Progenitor cell of endocrine pancreas (in vitro differentiated cells): ENCODE measurements at regions not wholly inside any gene's neighbourhood (a gene's known extent, or its start where the extent isn't known, plus 50 kb on each side); places are given as distances from the start of the nearest gene placed in this dataset.

Experiments used
- DNase-seq: peaks from one replicate; pipeline ENCODE4 v3.0.0; 2021; ENCODE audit warnings: low spot score; ENCODE audit not compliant: unreplicated experiment
- H3K27ac Mint-ChIP-seq: 2 replicates; pipeline ENCODE4 v1.8.0; 2021; ENCODE audit warnings: mild to moderate bottlenecking, moderate library complexity, mixed read lengths
- H3K27me3 Mint-ChIP-seq: 2 replicates; pipeline ENCODE4 v1.8.0; 2021; ENCODE audit warnings: mixed read lengths
- H3K36me3 Mint-ChIP-seq: 2 replicates; pipeline ENCODE4 v1.8.0; 2022; ENCODE audit warnings: mixed read lengths; ENCODE audit not compliant: insufficient read depth
- H3K4me1 Mint-ChIP-seq: 2 replicates; pipeline ENCODE4 v1.8.0; 2021; ENCODE audit warnings: low read depth, mixed read lengths
- H3K4me3 Mint-ChIP-seq: 2 replicates; pipeline ENCODE4 v1.8.0; 2021; ENCODE audit warnings: low read depth, mild to moderate bottlenecking, moderate library complexity, mixed read lengths
- H3K9me3 Mint-ChIP-seq: 2 replicates; pipeline ENCODE4 v1.8.0; 2021; ENCODE audit warnings: low read depth, mixed read lengths
- TF ChIP-seq, protein P1 (sequence below): fragments of 200-600 bp; sonication (generic); IDR thresholded peaks from one replicate; pipeline ENCODE4 v1.5.0; 2021; ENCODE audit warnings: antibody characterized with exemption, mild to moderate bottlenecking; ENCODE audit not compliant: unreplicated experiment

DNA sequence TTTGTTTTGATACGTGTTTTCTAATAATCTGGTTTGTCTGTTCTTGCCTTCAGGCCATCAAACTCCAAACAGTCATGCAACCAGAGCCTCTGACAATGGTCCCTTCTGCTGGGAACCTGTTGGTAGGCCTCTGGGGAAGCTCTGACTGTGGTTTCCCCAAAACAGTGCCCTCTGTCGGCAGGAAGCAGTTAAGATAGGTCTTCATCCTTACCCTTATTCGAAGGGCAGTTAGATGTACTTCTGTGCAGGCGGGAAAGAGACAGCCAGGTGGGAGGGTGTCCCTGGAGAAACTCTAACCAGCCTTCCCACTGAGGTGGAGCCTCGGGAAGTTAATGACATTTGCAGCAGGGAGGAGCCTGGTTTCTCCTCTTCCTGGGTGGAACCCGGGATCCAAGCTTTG lies 81.6 kb upstream of the CHMP2B start:
- Mint-ChIP-seq H3K9me3 (peaks cover 15% of the 10 kb centered on the region), H3K27me3 (no peaks in the 10 kb centered on the region), H3K4me3 (no peak overlapping the region)

DNA sequence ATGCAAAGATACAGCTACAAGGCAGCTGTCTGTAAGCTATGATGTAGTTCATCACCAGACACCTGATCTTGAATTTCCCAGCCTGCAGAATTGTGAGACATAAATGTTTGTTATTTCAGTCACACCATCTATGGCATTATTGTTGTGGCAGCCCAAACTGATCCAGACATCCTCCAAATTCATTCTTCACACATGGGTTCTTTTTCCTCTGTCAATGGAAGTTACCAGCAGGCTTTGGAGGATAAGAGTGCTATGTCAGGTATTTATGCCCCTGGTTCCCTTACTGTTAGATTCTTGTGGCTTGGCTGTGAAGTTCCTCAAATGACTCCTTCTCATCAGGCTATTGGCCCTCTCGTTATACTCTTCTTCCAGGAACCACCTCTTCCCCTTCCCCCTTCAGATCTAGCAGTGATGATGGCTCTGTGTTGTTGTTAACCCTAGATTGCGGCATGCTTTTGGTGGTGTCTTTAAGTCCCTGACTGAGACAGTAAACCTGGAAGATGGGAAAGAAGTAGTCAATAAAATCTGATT lies 91.0 kb upstream of the CHMP2B start:
- H3K4me1 Mint-ChIP-seq = no peaks in the 10 kb centered on the region
- H3K9me3 Mint-ChIP-seq = peaks cover 13% of the 10 kb centered on the region
- no peaks in the 10 kb centered on the region for H3K27me3 Mint-ChIP-seq
- no peaks in the 10 kb centered on the region for H3K36me3 Mint-ChIP-seq
- H3K27ac Mint-ChIP-seq = no peak overlapping the region
- no peak for DNase-seq
- H3K4me3 Mint-ChIP-seq = no peak overlapping the region
- TF ChIP-seq, protein P1, sequence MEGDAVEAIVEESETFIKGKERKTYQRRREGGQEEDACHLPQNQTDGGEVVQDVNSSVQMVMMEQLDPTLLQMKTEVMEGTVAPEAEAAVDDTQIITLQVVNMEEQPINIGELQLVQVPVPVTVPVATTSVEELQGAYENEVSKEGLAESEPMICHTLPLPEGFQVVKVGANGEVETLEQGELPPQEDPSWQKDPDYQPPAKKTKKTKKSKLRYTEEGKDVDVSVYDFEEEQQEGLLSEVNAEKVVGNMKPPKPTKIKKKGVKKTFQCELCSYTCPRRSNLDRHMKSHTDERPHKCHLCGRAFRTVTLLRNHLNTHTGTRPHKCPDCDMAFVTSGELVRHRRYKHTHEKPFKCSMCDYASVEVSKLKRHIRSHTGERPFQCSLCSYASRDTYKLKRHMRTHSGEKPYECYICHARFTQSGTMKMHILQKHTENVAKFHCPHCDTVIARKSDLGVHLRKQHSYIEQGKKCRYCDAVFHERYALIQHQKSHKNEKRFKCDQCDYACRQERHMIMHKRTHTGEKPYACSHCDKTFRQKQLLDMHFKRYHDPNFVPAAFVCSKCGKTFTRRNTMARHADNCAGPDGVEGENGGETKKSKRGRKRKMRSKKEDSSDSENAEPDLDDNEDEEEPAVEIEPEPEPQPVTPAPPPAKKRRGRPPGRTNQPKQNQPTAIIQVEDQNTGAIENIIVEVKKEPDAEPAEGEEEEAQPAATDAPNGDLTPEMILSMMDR = no peak

More for the DNA sequence above, 81.6 kb upstream of the CHMP2B start:
- DNase-seq = no peak
- Mint-ChIP-seq H3K4me1 (peaks cover 17% of the 10 kb centered on the region), H3K36me3 (peaks cover 7% of the 10 kb centered on the region), H3K27ac (no peak overlapping the region)
- TF ChIP-seq, protein P1 = peak; percentile 19

DNA sequence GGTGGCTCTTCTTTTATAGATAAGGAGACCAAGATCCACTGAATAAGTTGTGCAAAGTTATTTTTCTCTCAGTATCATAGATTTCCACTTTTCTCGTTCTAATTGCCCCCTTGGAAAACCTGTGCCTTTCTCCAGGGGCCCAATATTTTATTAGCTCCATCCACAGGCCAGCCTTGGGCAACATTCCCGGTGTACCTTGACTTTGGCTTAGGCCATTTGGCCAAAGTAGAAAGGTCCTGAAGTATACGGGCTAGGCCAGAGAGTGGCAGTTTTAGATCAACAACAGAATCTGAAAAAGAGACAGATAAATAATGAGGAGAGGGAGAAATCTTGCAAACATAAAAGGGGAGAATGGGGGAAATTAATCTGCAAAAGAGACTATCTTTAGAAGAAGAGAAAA lies 91.7 kb upstream of the CHMP2B start:
- TF ChIP-seq, protein P1 = no peak
- Mint-ChIP-seq H3K4me1 (no peaks in the 10 kb centered on the region), H3K9me3 (peaks cover 10% of the 10 kb centered on the region), H3K27me3 (no peaks in the 10 kb centered on the region), H3K4me3 (no peak overlapping the region), H3K36me3 (no peaks in the 10 kb centered on the region), H3K27ac (no peak overlapping the region)
- DNase-seq = no peak

DNA sequence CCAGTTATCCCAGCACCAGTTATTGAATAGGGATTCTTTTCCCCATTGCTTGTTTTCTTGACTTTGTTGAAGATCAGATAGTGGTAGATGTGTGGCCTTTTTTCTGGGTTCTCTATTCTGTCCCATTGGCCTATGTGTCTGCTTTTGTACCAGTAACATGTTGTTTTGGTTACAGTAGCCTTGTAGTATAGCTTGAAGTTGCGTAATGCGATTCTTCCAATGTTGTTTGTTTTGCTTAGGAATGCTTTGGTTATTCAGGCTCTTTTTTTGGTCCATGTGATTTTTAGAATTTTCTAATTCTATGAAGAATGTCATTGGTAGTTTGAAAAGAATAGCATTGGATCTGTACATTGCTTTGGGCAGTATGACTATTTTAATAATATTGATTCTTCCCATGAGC lies 94.3 kb upstream of the CHMP2B start:
- no peaks in the 10 kb centered on the region for H3K36me3 Mint-ChIP-seq
- H3K9me3 Mint-ChIP-seq = no peaks in the 10 kb centered on the region
- H3K27me3 Mint-ChIP-seq = no peaks in the 10 kb centered on the region
- no peak for DNase-seq
- no peaks in the 10 kb centered on the region for H3K4me1 Mint-ChIP-seq
- H3K4me3 Mint-ChIP-seq = no peak overlapping the region
- no peak overlapping the region for H3K27ac Mint-ChIP-seq
- TF ChIP-seq, protein P1 = no peak

DNA sequence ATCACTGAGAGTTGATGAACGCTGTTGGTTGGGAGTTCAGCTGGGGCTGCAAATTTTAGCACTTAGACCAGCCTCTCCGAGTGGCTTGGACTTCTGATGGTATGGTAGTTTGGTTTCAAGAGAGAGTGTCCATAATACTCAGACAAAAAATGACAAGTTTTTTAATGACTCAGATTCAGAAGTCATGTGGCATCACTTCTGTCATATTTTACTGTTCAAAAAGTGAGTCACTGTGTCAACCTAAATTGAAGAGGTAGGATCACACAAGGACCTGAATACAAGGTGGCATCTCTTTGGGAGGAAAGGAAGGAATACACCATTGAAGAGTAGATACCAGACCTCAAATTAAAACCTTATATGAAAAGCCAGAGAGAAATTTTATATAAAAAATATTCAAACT lies 99.1 kb upstream of the CHMP2B start:
- Mint-ChIP-seq H3K27me3 (no peaks in the 10 kb centered on the region), H3K9me3 (no peaks in the 10 kb centered on the region), H3K27ac (no peak overlapping the region), H3K4me3 (no peak overlapping the region), H3K4me1 (no peaks in the 10 kb centered on the region), H3K36me3 (no peaks in the 10 kb centered on the region)
- DNase-seq = no peak
- TF ChIP-seq, protein P1 = no peak
